Vagina (tissue), 2 donors: ENCODE measurements at regions not wholly inside any gene's neighbourhood (a gene's known extent, or its start where the extent isn't known, plus 50 kb on each side); places are given as distances from the start of the nearest gene placed in this dataset.

Experiments used
- DNase-seq, 2 donors: peaks; one replicate each; pipeline ENCODE4 v3.0.0-alpha.2; 2017; ENCODE audit errors: extremely low spot score in 2 of 2
- H3K27ac ChIP-seq: fragments of 200-600 bp; sonication (generic); one replicate; pipeline ENCODE4 v1.5.1; 2019
- H3K27me3 ChIP-seq: fragments of 200-600 bp; sonication (generic); one replicate; pipeline ENCODE4 v1.5.1; 2019
- H3K36me3 ChIP-seq, 2 donors: fragments of 200-600 bp; sonication (generic); one replicate each; pipeline ENCODE4 v1.5.1; 2017 to 2019
- H3K4me1 ChIP-seq: fragments of 200-600 bp; sonication (generic); one replicate; pipeline ENCODE4 v1.5.1; 2019
- H3K4me3 ChIP-seq, 2 donors: fragments of 200-600 bp; sonication (generic); 1 replicate in 1 of 2; 2 replicates in 1 of 2; pipeline ENCODE4 v1.5.1; 2016 to 2019
- H3K9me3 ChIP-seq: fragments of 200-600 bp; sonication (generic); one replicate; pipeline ENCODE4 v1.5.1; 2019
- CTCF ChIP-seq, 3 experiments: fragments of 450-650 bp in 2 of 3; fragments of 200-600 bp in 1 of 3; sonication (generic) in 1 of 3; IDR thresholded peaks; one replicate each; pipeline ENCODE4 v1.5.1; 2017 to 2019; ENCODE audit warnings: antibody characterized with exemption in 3 of 3, mild to moderate bottlenecking in 2 of 3, moderate library complexity in 2 of 3
- POLR2A ChIP-seq, 2 donors: fragments of 450-650 bp; IDR thresholded peaks; one replicate each; pipeline ENCODE4 v1.6.1; 2017; ENCODE audit warnings: antibody characterized with exemption in 2 of 2, mild to moderate bottlenecking in 2 of 2, moderate library complexity in 2 of 2
- POLR2AphosphoS5 ChIP-seq, 2 donors: sonication (generic); formaldehyde crosslinking; IDR thresholded peaks; one replicate each; pipeline ENCODE4 v1.9.0; 2017; ENCODE audit warnings: antibody characterized with exemption in 2 of 2, mild to moderate bottlenecking in 2 of 2, low read depth in 1 of 2; ENCODE audit not compliant: insufficient read depth in 1 of 2
- intact Hi-C: fragments of 100-400 bp; cut with DNase I; formaldehyde crosslinking; loops from one replicate; pipeline ENCODE4 v1.15.1; 2023

GRCh38 chr10:4062751-4063150 lies 277.7 kb upstream of the KLF6 start:
- TF ChIP-seq POLR2AphosphoS5 (IDR thresholded peaks at IDR 0.05; ENCODE audit: insufficient read depth in 1 of 2, low read depth in 1 of 2): no peak
- no peak for TF ChIP-seq POLR2A (IDR thresholded peaks at IDR 0.05)
- TF ChIP-seq CTCF (IDR thresholded peaks at IDR 0.05): no peak
- intact Hi-C loops: no loop called here
- Histone ChIP-seq H3K27ac (peak overlapping the region; percentile 69), H3K27me3 (no peaks in the 10 kb centered on the region), H3K9me3 (no peaks in the 10 kb centered on the region), H3K4me3 (no peak overlapping the region), H3K36me3 (no peaks in the 10 kb centered on the region), H3K4me1 (peaks cover 63% of the 10 kb centered on the region)
- DNase-seq: no peak

GRCh38 chr10:4062072-4062471 lies 277.1 kb upstream of the KLF6 start:
- DNase-seq: no peak
- intact Hi-C loops: no loop called here
- Histone ChIP-seq H3K27ac (peak overlapping the region; percentile 69), H3K4me1 (peaks cover 62% of the 10 kb centered on the region), H3K4me3 (no peak overlapping the region), H3K27me3 (no peaks in the 10 kb centered on the region), H3K9me3 (no peaks in the 10 kb centered on the region), H3K36me3 (no peaks in the 10 kb centered on the region)
- TF ChIP-seq POLR2AphosphoS5 (IDR thresholded peaks at IDR 0.05; ENCODE audit: insufficient read depth in 1 of 2, low read depth in 1 of 2): no peak
- no peak for TF ChIP-seq POLR2A (IDR thresholded peaks at IDR 0.05)
- TF ChIP-seq CTCF (IDR thresholded peaks at IDR 0.05): no peak

GRCh38 chr10:4061441-4061951 lies 276.5 kb upstream of the KLF6 start:
- Histone ChIP-seq H3K9me3 (no peaks in the 10 kb centered on the region), H3K36me3 (no peaks in the 10 kb centered on the region), H3K27me3 (no peaks in the 10 kb centered on the region), H3K4me3 (no peak overlapping the region), H3K27ac (peak overlapping the region; percentile 69), H3K4me1 (peaks cover 57% of the 10 kb centered on the region)
- DNase-seq: peak in 1 of 2 donors; percentile 95
- TF ChIP-seq POLR2A (IDR thresholded peaks at IDR 0.05) (no peak), POLR2AphosphoS5 (IDR thresholded peaks at IDR 0.05; ENCODE audit: insufficient read depth in 1 of 2, low read depth in 1 of 2) (peak; percentile 51 to 60)
- intact Hi-C loops: no loop called here

- Histone ChIP-seq H3K27ac (peak overlapping the region; percentile 69), H3K36me3 (no peaks in the 10 kb centered on the region), H3K4me3 (no peak overlapping the region), H3K4me1 (peaks cover 55% of the 10 kb centered on the region), H3K9me3 (no peaks in the 10 kb centered on the region), H3K27me3 (no peaks in the 10 kb centered on the region)
- intact Hi-C loops: no loop called here
- no peak for TF ChIP-seq POLR2A (IDR thresholded peaks at IDR 0.05)
- TF ChIP-seq CTCF (IDR thresholded peaks at IDR 0.05): no peak
- no peak for DNase-seq
Observed at GRCh38 chr10:4059471-4060138, 274.6 kb upstream of the KLF6 start.

- Histone ChIP-seq H3K36me3 (no peaks in the 10 kb centered on the region), H3K27ac (peak overlapping the region; percentile 69), H3K4me3 (no peak overlapping the region), H3K9me3 (no peaks in the 10 kb centered on the region), H3K4me1 (peaks cover 59% of the 10 kb centered on the region), H3K27me3 (no peaks in the 10 kb centered on the region)
- intact Hi-C loops: no loop called here
- no peak for TF ChIP-seq CTCF (IDR thresholded peaks at IDR 0.05)
- peak; percentile 56 to 98 for TF ChIP-seq POLR2AphosphoS5 (IDR thresholded peaks at IDR 0.05; ENCODE audit: insufficient read depth in 1 of 2, low read depth in 1 of 2)
- DNase-seq: peak in 1 of 2 donors; percentile 83
Observed at GRCh38 chr10:4058514-4059029, 273.6 kb upstream of the KLF6 start.
